PFSK-1 (cell line): ENCODE measurements at regions not wholly inside any gene's neighbourhood (a gene's known extent, or its start where the extent isn't known, plus 50 kb on each side); places are given as distances from the start of the nearest gene placed in this dataset.

Experiments
- POLR2AphosphoS5 ChIP-seq: IDR thresholded peaks from 2 replicates; pipeline ENCODE4 v1.6.1; 2012; ENCODE audit warnings: low read depth, mild to moderate bottlenecking, control low read depth, low read length, moderate library complexity
- SIN3A ChIP-seq: IDR thresholded peaks from 2 replicates; pipeline ENCODE4 v1.6.1; 2012; ENCODE audit warnings: mild to moderate bottlenecking, low read length, moderate library complexity, borderline replicate concordance; ENCODE audit not compliant: insufficient read depth

DNA sequence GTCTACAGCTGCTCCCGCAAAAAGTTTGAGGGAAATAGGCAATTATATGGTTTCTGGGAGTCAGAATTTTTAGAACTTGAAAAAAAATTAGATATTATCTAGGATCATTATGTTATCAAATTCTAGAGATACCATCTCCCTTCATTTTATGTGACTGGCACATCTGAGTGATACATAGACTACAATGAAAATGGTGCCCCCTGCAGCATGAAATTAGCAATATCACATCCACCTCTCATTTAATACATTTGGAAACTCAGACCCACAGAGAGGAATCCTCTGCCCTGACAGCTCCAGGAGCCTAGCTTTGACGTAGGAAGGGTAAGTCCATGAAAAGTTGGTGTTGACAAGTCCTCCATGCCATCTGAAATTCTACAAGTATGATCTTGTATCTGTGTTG, 381.6 kb downstream of the SUCLG1 start:
- TF ChIP-seq POLR2AphosphoS5 (no peak), SIN3A (no peak)
